DND-41 (cell line): ENCODE measurements at regions not wholly inside any gene's neighbourhood (a gene's known extent, or its start where the extent isn't known, plus 50 kb on each side); places are given as distances from the start of the nearest gene placed in this dataset.

ENCODE experiments used
- EZH2 ChIP-seq: IDR thresholded peaks from 3 replicates; pipeline ENCODE4 v1.6.1; 2012; ENCODE audit warnings: borderline replicate concordance, low read depth, mild to moderate bottlenecking, moderate library complexity, low read length, inconsistent platforms; ENCODE audit not compliant: severe bottlenecking
- TF ChIP-seq, protein P1 (sequence below): IDR thresholded peaks from 2 replicates; pipeline ENCODE4 v1.5.1; 2012; ENCODE audit warnings: borderline replicate concordance, low read length, moderate library complexity, mild to moderate bottlenecking; ENCODE audit not compliant: poor library complexity, severe bottlenecking; ENCODE audit errors: extremely low read depth

DNA sequence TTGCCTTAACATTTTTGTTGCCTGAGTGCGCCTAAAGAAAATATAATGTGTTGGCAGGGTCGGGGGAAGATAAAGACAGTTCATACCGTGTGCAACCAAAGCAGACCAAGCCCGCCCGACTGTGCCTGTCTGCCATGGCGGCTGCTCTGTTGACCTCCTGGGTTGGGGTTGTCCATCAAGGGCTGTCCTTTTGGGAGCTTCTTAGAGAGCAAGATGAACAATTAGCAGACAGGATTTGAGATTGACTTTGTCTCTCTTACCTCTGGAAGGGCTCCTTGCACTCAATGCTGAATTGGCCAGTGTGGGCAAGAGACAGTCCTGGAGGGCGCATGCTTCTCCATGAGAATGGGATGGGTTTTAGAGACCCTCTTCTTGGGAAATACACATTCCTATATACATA is 319.6 kb downstream of the GLRX3 start:
- no peak for TF ChIP-seq EZH2
- TF ChIP-seq, protein P1, sequence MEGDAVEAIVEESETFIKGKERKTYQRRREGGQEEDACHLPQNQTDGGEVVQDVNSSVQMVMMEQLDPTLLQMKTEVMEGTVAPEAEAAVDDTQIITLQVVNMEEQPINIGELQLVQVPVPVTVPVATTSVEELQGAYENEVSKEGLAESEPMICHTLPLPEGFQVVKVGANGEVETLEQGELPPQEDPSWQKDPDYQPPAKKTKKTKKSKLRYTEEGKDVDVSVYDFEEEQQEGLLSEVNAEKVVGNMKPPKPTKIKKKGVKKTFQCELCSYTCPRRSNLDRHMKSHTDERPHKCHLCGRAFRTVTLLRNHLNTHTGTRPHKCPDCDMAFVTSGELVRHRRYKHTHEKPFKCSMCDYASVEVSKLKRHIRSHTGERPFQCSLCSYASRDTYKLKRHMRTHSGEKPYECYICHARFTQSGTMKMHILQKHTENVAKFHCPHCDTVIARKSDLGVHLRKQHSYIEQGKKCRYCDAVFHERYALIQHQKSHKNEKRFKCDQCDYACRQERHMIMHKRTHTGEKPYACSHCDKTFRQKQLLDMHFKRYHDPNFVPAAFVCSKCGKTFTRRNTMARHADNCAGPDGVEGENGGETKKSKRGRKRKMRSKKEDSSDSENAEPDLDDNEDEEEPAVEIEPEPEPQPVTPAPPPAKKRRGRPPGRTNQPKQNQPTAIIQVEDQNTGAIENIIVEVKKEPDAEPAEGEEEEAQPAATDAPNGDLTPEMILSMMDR, result no peak
